OCI-LY1 (cell line): ENCODE measurements at regions not wholly inside any gene's neighbourhood (a gene's known extent, or its start where the extent isn't known, plus 50 kb on each side); places are given as distances from the start of the nearest gene placed in this dataset.

Source experiments
- H2AFZ ChIP-seq: fragments of 200-600 bp; sonication (generic), shearing (Covaris generic); 2 replicates; pipeline ENCODE4 v1.6.0; 2014; ENCODE audit warnings: antibody characterized with exemption, mild to moderate bottlenecking, low read length
- H3F3A ChIP-seq: fragments of 200-600 bp; sonication (generic), shearing (Covaris generic); 2 replicates; pipeline ENCODE4 v1.6.0; 2014; ENCODE audit warnings: mild to moderate bottlenecking, antibody characterized with exemption, low read length, moderate library complexity; ENCODE audit not compliant: insufficient read depth
- H3K27ac ChIP-seq: fragments of 200-600 bp; sonication (generic); 2 replicates; pipeline ENCODE4 v1.5.1; 2014; ENCODE audit warnings: low read length, mixed run types, mild to moderate bottlenecking, low read depth; ENCODE audit not compliant: poor library complexity, severe bottlenecking
- H3K27me3 ChIP-seq: fragments of 200-600 bp; sonication (generic); 2 replicates; pipeline ENCODE4 v1.6.0; 2014; ENCODE audit warnings: antibody characterized with exemption, mild to moderate bottlenecking, low read length, moderate library complexity; ENCODE audit not compliant: insufficient read depth
- H3K36me3 ChIP-seq: fragments of 200-600 bp; sonication (generic); 2 replicates; pipeline ENCODE4 v1.6.1; 2014; ENCODE audit warnings: mild to moderate bottlenecking, antibody characterized with exemption, low read length, moderate library complexity, mixed read lengths; ENCODE audit not compliant: insufficient read depth
- H3K4me1 ChIP-seq: fragments of 200-600 bp; sonication (generic); 2 replicates; pipeline ENCODE4 v1.5.1; 2014; ENCODE audit warnings: mild to moderate bottlenecking, low read length, moderate library complexity; ENCODE audit not compliant: insufficient read depth, severe bottlenecking
- H3K4me2 ChIP-seq: fragments of 200-600 bp; sonication (generic), shearing (Covaris generic); 2 replicates; pipeline ENCODE4 v1.6.1; 2014; ENCODE audit warnings: low read length
- H3K4me3 ChIP-seq: fragments of 200-600 bp; sonication (generic); 2 replicates; pipeline ENCODE4 v1.5.1; 2014; ENCODE audit warnings: low read length, low read depth, mild to moderate bottlenecking, mixed read lengths; ENCODE audit not compliant: poor library complexity, severe bottlenecking
- H3K79me2 ChIP-seq: fragments of 200-600 bp; shearing (Covaris generic); 2 replicates; pipeline ENCODE4 v1.6.1; 2016; ENCODE audit warnings: mixed run types, low read length, mixed read lengths; ENCODE audit not compliant: insufficient read depth
- H3K9ac ChIP-seq: fragments of 200-600 bp; sonication (generic), shearing (Covaris generic); 2 replicates; pipeline ENCODE4 v1.6.1; 2014; ENCODE audit warnings: mild to moderate bottlenecking, low read length, mixed read lengths
- H3K9me2 ChIP-seq: fragments of 200-600 bp; sonication (generic), shearing (Covaris generic); 2 replicates; pipeline ENCODE4 v1.6.1; 2014; ENCODE audit warnings: low read depth, mild to moderate bottlenecking, low read length, mixed read lengths
- H3K9me3 ChIP-seq: fragments of 200-600 bp; shearing (Covaris generic); 2 replicates; pipeline ENCODE4 v1.6.1; 2014; ENCODE audit warnings: low read length, mixed read lengths
- H4K20me1 ChIP-seq: fragments of 200-600 bp; sonication (generic), shearing (Covaris generic); 2 replicates; pipeline ENCODE4 v1.6.0; 2016; ENCODE audit warnings: mild to moderate bottlenecking, low read length; ENCODE audit not compliant: insufficient read depth
- EZH2 ChIP-seq: fragments of 200-600 bp; sonication (generic), shearing (Covaris generic); IDR thresholded peaks from 2 replicates; pipeline ENCODE4 v1.8.0; 2017; ENCODE audit warnings: borderline replicate concordance, mixed run types, mild to moderate bottlenecking, antibody characterized with exemption, low read length, moderate library complexity, mixed read lengths
- TF ChIP-seq, protein P1 (sequence below): fragments of 200-600 bp; sonication (generic), shearing (Covaris generic); IDR thresholded peaks from 2 replicates; pipeline ENCODE4 v1.5.1; 2017; ENCODE audit warnings: mild to moderate bottlenecking, antibody characterized with exemption, low read length, moderate library complexity, mixed read lengths

DNA sequence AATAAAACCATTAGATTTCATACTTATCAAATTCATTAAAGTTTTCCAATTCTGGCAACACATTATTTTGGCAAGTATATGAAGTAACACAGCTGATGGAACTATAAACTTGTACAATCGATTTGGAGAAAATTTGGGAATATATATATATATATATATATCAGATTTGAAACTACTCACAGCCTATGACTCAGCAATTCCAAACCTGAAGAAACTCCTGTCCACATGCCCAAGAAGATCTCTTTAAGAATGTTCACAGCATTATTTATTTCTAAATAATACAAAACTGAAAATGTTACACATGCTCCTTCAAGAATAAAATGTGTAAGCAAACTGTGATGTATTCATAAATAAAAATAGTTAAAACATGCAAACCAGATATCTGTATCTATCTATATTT lies 270.1 kb downstream of the TFAP2A start:
- Histone ChIP-seq H3F3A (no peaks in the 10 kb centered on the region), H3K4me2 (no peak overlapping the region), H3K36me3 (no peaks in the 10 kb centered on the region), H3K9me3 (no peaks in the 10 kb centered on the region), H4K20me1 (no peaks in the 10 kb centered on the region), H3K4me3 (no peak overlapping the region), H3K9ac (no peak overlapping the region), H3K9me2 (no peaks in the 10 kb centered on the region), H3K79me2 (no peaks in the 10 kb centered on the region), H3K27ac (no peak overlapping the region), H2AFZ (no peak overlapping the region), H3K27me3 (no peaks in the 10 kb centered on the region), H3K4me1 (peaks cover 7% of the 10 kb centered on the region)
- TF ChIP-seq, protein P1, sequence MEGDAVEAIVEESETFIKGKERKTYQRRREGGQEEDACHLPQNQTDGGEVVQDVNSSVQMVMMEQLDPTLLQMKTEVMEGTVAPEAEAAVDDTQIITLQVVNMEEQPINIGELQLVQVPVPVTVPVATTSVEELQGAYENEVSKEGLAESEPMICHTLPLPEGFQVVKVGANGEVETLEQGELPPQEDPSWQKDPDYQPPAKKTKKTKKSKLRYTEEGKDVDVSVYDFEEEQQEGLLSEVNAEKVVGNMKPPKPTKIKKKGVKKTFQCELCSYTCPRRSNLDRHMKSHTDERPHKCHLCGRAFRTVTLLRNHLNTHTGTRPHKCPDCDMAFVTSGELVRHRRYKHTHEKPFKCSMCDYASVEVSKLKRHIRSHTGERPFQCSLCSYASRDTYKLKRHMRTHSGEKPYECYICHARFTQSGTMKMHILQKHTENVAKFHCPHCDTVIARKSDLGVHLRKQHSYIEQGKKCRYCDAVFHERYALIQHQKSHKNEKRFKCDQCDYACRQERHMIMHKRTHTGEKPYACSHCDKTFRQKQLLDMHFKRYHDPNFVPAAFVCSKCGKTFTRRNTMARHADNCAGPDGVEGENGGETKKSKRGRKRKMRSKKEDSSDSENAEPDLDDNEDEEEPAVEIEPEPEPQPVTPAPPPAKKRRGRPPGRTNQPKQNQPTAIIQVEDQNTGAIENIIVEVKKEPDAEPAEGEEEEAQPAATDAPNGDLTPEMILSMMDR, result no peak
- no peak for TF ChIP-seq EZH2

DNA sequence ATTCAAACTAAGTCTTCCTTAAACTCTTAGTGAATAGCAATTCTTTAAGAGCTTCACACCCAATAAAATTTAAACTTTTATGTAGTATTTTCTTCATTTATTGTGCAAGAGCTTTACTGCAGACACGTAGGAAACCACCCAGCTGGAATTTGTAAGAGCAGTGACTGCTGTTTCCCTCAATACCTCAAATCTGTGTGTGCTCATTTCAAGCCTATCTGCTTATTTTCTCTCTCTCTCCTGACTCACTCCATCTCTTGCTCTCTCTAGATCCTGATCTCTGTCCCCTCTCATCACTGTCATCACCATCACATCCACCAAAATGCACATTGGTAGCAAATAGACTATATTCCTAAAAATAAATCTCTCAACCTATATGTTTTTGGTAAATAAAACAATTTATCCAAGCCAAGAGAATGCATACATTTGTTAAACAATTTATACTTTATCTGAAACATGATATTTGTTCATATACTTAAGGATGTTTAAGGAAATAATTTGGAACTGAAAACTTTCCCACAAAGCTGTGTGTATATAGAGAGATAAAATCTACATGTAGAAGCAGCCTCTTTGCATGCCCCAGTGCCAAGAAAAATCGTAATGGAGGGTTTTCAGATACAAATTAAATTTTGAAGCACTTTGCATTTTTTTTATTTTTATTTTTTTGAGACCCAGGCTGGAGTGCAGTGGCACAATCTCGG lies 273.0 kb downstream of the TFAP2A start:
- Histone ChIP-seq H3K9me2 (no peaks in the 10 kb centered on the region), H3K4me3 (no peak overlapping the region), H3K4me2 (no peak overlapping the region), H3K4me1 (no peaks in the 10 kb centered on the region), H3K9ac (no peak overlapping the region), H2AFZ (no peak overlapping the region), H4K20me1 (no peaks in the 10 kb centered on the region), H3K27me3 (no peaks in the 10 kb centered on the region), H3F3A (no peaks in the 10 kb centered on the region), H3K36me3 (no peaks in the 10 kb centered on the region), H3K79me2 (no peaks in the 10 kb centered on the region), H3K27ac (no peak overlapping the region), H3K9me3 (no peaks in the 10 kb centered on the region)
- TF ChIP-seq, protein P1, result no peak
- no peak for TF ChIP-seq EZH2

GRCh38 chr6:10140824-10141223 lies 274.1 kb downstream of the TFAP2A start:
- Histone ChIP-seq H2AFZ (no peak overlapping the region), H3K4me3 (no peak overlapping the region), H3K27ac (no peak overlapping the region), H3K9me3 (no peaks in the 10 kb centered on the region), H3K4me2 (no peak overlapping the region), H3K9ac (no peak overlapping the region), H3F3A (no peaks in the 10 kb centered on the region), H3K79me2 (no peaks in the 10 kb centered on the region), H3K27me3 (no peaks in the 10 kb centered on the region), H3K9me2 (no peaks in the 10 kb centered on the region), H4K20me1 (no peaks in the 10 kb centered on the region), H3K4me1 (no peaks in the 10 kb centered on the region), H3K36me3 (no peaks in the 10 kb centered on the region)
- TF ChIP-seq, protein P1, result no peak
